Body of pancreas (tissue), 4 donors: ENCODE measurements at regions not wholly inside any gene's neighbourhood (a gene's known extent, or its start where the extent isn't known, plus 50 kb on each side); places are given as distances from the start of the nearest gene placed in this dataset.
"Not testable (repeated sequence)": the region's sequence is repeated elsewhere in the genome, so short reads cannot be mapped to it uniquely, and the experiment has no call there.

Experiments used
- CTCF ChIP-seq, 7 experiments: fragments of 450-650 bp in 4 of 7; fragments of 200-600 bp in 3 of 7; sonication (generic) in 3 of 7; IDR thresholded peaks; one replicate each; pipeline ENCODE4 v1.5.1; 2016 to 2019; ENCODE audit warnings: antibody characterized with exemption in 7 of 7
- POLR2A ChIP-seq, 3 donors: fragments of 450-650 bp; IDR thresholded peaks; one replicate each; pipeline ENCODE4 v1.6.1; 2016; ENCODE audit warnings: antibody characterized with exemption in 3 of 3, mild to moderate bottlenecking in 2 of 3

GRCh38 chr7:159203253-159203652, 58.6 kb upstream of the VIPR2 start:
- TF ChIP-seq CTCF, POLR2A (IDR thresholded peaks at IDR 0.05): not testable (repeated sequence)
